Neural progenitor cell (in vitro differentiated cells): ENCODE measurements at regions not wholly inside any gene's neighbourhood (a gene's known extent, or its start where the extent isn't known, plus 50 kb on each side); places are given as distances from the start of the nearest gene placed in this dataset.

Experiments
- DNase-seq: peaks from one replicate; pipeline ENCODE4 v3.0.0-alpha.2; 2016; ENCODE audit warnings: low spot score
- H2AFZ ChIP-seq: fragments of 200-600 bp; sonication (generic); replicated peaks from 2 replicates; pipeline ENCODE4 v1.6.1; 2016; ENCODE audit warnings: antibody characterized with exemption
- H3F3A ChIP-seq: fragments of 200-600 bp; sonication (generic); 2 replicates; pipeline ENCODE4 v1.6.1; 2016; ENCODE audit warnings: antibody characterized with exemption, low read depth
- H3K27ac ChIP-seq: fragments of 200-600 bp; sonication (generic); 2 replicates; pipeline ENCODE4 v1.5.1; 2016; ENCODE audit warnings: mild to moderate bottlenecking
- H3K27me3 ChIP-seq: fragments of 200-600 bp; sonication (generic); 2 replicates; pipeline ENCODE4 v1.6.1; 2016; ENCODE audit warnings: mild to moderate bottlenecking, moderate library complexity
- H3K36me3 ChIP-seq: fragments of 200-600 bp; sonication (generic); 2 replicates; pipeline ENCODE4 v1.5.1; 2016
- H3K4me1 ChIP-seq: fragments of 200-600 bp; sonication (generic); 2 replicates; pipeline ENCODE4 v1.6.1; 2016; ENCODE audit warnings: mixed run types
- H3K4me2 ChIP-seq: fragments of 200-600 bp; sonication (generic); 2 replicates; pipeline ENCODE4 v1.6.1; 2016
- H3K4me3 ChIP-seq: fragments of 200-600 bp; sonication (generic); 2 replicates; pipeline ENCODE4 v1.5.1; 2016
- H3K79me2 ChIP-seq: fragments of 200-600 bp; sonication (generic); 2 replicates; pipeline ENCODE4 v1.6.1; 2016; ENCODE audit warnings: low read depth
- H3K9ac ChIP-seq: fragments of 200-600 bp; sonication (generic); 2 replicates; pipeline ENCODE4 v1.6.1; 2016
- H3K9me3 ChIP-seq: fragments of 200-600 bp; sonication (generic); 2 replicates; pipeline ENCODE4 v1.5.1; 2016; ENCODE audit warnings: low read depth
- H4K20me1 ChIP-seq: fragments of 200-600 bp; sonication (generic); 2 replicates; pipeline ENCODE4 v1.6.1; 2016; ENCODE audit warnings: low read depth
- H3K27ac Mint-ChIP-seq: 3 replicates; pipeline ENCODE4 v1.8.0; 2021; ENCODE audit warnings: mixed read lengths
- H3K27me3 Mint-ChIP-seq: 2 replicates; pipeline ENCODE4 v1.8.0; 2022; ENCODE audit warnings: low read depth, mild to moderate bottlenecking, inconsistent platforms, moderate library complexity, mixed read lengths; ENCODE audit not compliant: insufficient read depth
- H3K36me3 Mint-ChIP-seq: 3 replicates; pipeline ENCODE4 v1.8.0; 2021; ENCODE audit warnings: mixed read lengths
- H3K4me1 Mint-ChIP-seq: 3 replicates; pipeline ENCODE4 v1.8.0; 2021; ENCODE audit warnings: mixed read lengths
- H3K4me3 Mint-ChIP-seq: 3 replicates; pipeline ENCODE4 v1.8.0; 2021; ENCODE audit warnings: mild to moderate bottlenecking, moderate library complexity, mixed read lengths
- H3K9me3 Mint-ChIP-seq: 3 replicates; pipeline ENCODE4 v1.8.0; 2020; ENCODE audit warnings: mixed read lengths
- CTCF ChIP-seq: fragments of 200-600 bp; sonication (generic); IDR thresholded peaks from 2 replicates; pipeline ENCODE4 v1.5.1; 2017; ENCODE audit warnings: antibody characterized with exemption, mild to moderate bottlenecking
- EZH2 ChIP-seq: fragments of 200-600 bp; sonication (generic); IDR thresholded peaks from 2 replicates; pipeline ENCODE4 v1.6.1; 2017; ENCODE audit warnings: antibody characterized with exemption, mild to moderate bottlenecking, moderate library complexity
- EZH2phosphoT487 ChIP-seq: fragments of 200-600 bp; sonication (generic); IDR thresholded peaks from 2 replicates; pipeline ENCODE4 v1.6.1; 2017; ENCODE audit warnings: antibody characterized with exemption

GRCh38 chrX:69279234-69279633 is 114.0 kb upstream of the PJA1 start:
- H3F3A ChIP-seq = peaks cover 18% of the 10 kb centered on the region
- H4K20me1 ChIP-seq = no peaks in the 10 kb centered on the region
- H3K79me2 ChIP-seq = no peaks in the 10 kb centered on the region
- no peak overlapping the region for H3K4me2 ChIP-seq
- Mint-ChIP-seq H3K4me3 (peak overlapping the region; percentile 28), H3K27ac (peak overlapping the region; percentile 73), H3K4me1 (peaks cover 54% of the 10 kb centered on the region), H3K36me3 (no peaks in the 10 kb centered on the region), H3K9me3 (peaks cover 3% of the 10 kb centered on the region), H3K27me3 (peaks cover 12% of the 10 kb centered on the region)
- peaks cover 19% of the 10 kb centered on the region for H3K4me1 ChIP-seq
- no peaks in the 10 kb centered on the region for H3K36me3 ChIP-seq
- no peak overlapping the region for H3K9ac ChIP-seq
- H2AFZ ChIP-seq = no peak overlapping the region
- peaks cover 10% of the 10 kb centered on the region for H3K27me3 ChIP-seq
- no peak for DNase-seq
- TF ChIP-seq EZH2phosphoT487 (no peak), CTCF (no peak), EZH2 (no peak)
- no peak overlapping the region for H3K27ac ChIP-seq
- no peak overlapping the region for H3K4me3 ChIP-seq
- no peaks in the 10 kb centered on the region for H3K9me3 ChIP-seq

DNA sequence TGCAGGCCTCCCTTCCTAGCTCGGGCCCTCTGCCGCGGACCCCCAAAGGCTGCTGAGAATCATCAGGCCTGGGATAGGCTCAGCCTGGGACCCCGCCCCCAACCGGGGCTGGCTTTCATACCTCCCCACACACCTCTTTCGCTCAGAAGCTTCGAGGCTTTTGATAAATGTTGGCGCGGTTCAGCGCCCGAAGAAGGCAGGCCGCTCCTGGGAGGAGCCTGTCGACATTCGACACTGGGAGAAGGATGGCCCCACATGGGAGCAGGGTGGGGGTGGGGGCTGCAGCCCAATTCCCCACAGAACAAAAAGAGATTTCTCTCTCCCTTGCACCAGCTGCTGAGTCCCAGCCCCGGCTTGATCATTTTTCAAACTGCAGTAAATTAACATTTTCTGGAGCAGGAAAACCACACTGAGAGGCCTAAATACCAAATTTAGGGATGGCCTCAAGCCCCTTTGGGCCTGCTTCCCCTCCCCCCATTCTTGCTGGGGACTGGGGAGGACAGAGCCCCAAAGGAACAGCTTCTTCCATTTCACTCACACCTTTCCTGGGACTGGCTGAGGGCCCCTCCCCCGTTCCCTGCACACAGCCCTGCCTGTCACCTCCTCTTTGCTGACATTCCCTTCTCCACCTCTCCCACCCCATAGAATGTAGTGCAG is 112.9 kb upstream of the PJA1 start:
- Histone ChIP-seq H3F3A (peaks cover 18% of the 10 kb centered on the region), H2AFZ (no peak overlapping the region), H3K27ac (peak overlapping the region; percentile 17), H3K9ac (no peak overlapping the region), H3K36me3 (no peaks in the 10 kb centered on the region), H3K4me2 (peak overlapping the region; percentile 52), H3K27me3 (peaks cover 18% of the 10 kb centered on the region), H3K9me3 (no peaks in the 10 kb centered on the region), H3K4me3 (no peak overlapping the region), H3K79me2 (no peaks in the 10 kb centered on the region), H3K4me1 (peaks cover 19% of the 10 kb centered on the region), H4K20me1 (no peaks in the 10 kb centered on the region)
- Mint-ChIP-seq H3K27ac (peak overlapping the region; percentile 91), H3K4me1 (peaks cover 57% of the 10 kb centered on the region), H3K9me3 (peaks cover 3% of the 10 kb centered on the region), H3K27me3 (peaks cover 12% of the 10 kb centered on the region), H3K4me3 (peak overlapping the region; percentile 48), H3K36me3 (no peaks in the 10 kb centered on the region)
- DNase-seq = peak; percentile 77
- TF ChIP-seq CTCF (no peak), EZH2phosphoT487 (no peak), EZH2 (no peak)

GRCh38 chrX:69277369-69277990 is 112.2 kb upstream of the PJA1 start:
- no peak overlapping the region for H3K4me3 ChIP-seq
- H3K9ac ChIP-seq = no peak overlapping the region
- DNase-seq = no peak
- H3K27me3 ChIP-seq = peaks cover 18% of the 10 kb centered on the region
- H3K4me2 ChIP-seq = no peak overlapping the region
- peak overlapping the region; percentile 17 for H3K27ac ChIP-seq
- H3K4me1 ChIP-seq = peaks cover 19% of the 10 kb centered on the region
- H3K4me3 Mint-ChIP-seq = peak overlapping the region; percentile 48
- no peaks in the 10 kb centered on the region for H3K9me3 ChIP-seq
- H3K36me3 Mint-ChIP-seq = no peaks in the 10 kb centered on the region
- TF ChIP-seq EZH2 (no peak), CTCF (no peak), EZH2phosphoT487 (no peak)
- no peaks in the 10 kb centered on the region for H3K79me2 ChIP-seq
- H3K4me1 Mint-ChIP-seq = peaks cover 55% of the 10 kb centered on the region
- H3K36me3 ChIP-seq = no peaks in the 10 kb centered on the region
- H4K20me1 ChIP-seq = no peaks in the 10 kb centered on the region
- peaks cover 3% of the 10 kb centered on the region for H3K9me3 Mint-ChIP-seq
- H3K27ac Mint-ChIP-seq = peak overlapping the region; percentile 14
- no peak overlapping the region for H2AFZ ChIP-seq
- H3K27me3 Mint-ChIP-seq = peaks cover 9% of the 10 kb centered on the region
- H3F3A ChIP-seq = peaks cover 18% of the 10 kb centered on the region
